GM20000 (cell line): ENCODE measurements at regions not wholly inside any gene's neighbourhood (a gene's known extent, or its start where the extent isn't known, plus 50 kb on each side); places are given as distances from the start of the nearest gene placed in this dataset.

Experiments used
- DNase-seq: peaks from one replicate; pipeline ENCODE4 v3.0.0; 2012; ENCODE audit warnings: low spot score
- TF ChIP-seq, protein P1 (sequence below): IDR thresholded peaks from 2 replicates; pipeline ENCODE4 v1.5.1; 2012; ENCODE audit warnings: mild to moderate bottlenecking, control low read depth; ENCODE audit errors: extremely low read depth, missing control alignments

DNA sequence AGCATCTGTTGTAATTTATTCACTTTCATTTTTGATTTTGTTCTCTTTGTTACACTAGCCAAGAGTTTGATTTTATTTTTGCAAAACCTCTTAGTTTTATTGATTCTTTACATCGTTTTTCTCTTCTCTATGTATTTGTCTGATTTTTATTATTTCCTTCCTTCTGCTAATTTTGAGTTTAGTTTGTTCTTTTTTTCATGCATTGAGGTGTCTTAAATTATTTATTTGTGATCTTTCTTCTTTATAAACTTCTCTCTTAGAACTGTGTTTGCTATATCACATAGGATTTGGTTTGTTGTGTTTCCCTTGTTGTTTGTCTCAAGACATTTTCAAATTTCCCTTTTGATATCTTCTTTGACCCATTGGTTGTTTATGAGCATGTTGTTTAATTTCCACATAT lies 51.7 kb upstream of the NFKBIA start:
- TF ChIP-seq, protein P1, sequence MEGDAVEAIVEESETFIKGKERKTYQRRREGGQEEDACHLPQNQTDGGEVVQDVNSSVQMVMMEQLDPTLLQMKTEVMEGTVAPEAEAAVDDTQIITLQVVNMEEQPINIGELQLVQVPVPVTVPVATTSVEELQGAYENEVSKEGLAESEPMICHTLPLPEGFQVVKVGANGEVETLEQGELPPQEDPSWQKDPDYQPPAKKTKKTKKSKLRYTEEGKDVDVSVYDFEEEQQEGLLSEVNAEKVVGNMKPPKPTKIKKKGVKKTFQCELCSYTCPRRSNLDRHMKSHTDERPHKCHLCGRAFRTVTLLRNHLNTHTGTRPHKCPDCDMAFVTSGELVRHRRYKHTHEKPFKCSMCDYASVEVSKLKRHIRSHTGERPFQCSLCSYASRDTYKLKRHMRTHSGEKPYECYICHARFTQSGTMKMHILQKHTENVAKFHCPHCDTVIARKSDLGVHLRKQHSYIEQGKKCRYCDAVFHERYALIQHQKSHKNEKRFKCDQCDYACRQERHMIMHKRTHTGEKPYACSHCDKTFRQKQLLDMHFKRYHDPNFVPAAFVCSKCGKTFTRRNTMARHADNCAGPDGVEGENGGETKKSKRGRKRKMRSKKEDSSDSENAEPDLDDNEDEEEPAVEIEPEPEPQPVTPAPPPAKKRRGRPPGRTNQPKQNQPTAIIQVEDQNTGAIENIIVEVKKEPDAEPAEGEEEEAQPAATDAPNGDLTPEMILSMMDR = no peak
- no peak for DNase-seq

DNA sequence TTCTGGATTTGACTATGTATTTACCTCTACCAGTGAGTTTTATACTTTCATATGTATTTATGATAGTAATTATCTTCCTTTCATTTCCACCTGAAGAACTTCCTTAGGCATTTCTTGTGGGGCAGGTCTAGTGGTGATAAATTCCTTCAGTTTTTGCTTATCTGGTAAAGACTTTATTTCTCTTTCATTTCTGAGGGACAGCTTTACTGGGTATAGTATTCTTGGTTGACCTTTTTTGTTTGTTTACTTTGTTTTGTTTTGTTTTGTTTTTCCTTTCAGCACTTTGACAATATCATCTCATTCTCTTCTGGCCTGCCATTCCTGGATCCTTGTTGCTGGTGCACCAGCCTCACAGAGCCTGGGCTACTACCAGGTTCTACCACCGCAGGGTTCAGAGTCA lies 53.9 kb upstream of the NFKBIA start:
- TF ChIP-seq, protein P1 = no peak
- no peak for DNase-seq

DNA sequence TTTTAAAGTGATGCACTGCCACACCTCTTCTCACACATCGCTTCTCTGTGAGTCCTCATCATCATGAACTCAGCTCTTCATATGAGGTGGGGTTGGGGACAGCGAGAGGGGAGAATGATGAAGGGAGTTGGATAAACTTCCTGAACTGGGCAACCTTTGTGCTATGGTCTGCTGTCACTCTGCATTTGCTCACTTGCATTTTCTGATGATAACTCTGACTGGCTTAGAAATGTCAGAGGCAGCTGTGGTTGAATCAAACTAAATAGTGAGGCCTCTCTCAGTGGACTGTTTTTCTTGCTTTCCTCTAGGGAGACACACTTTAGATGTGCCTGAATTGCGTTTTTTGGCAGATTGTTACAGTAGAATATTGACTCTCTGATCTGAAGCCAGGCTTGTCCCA lies 55.2 kb upstream of the NFKBIA start:
- TF ChIP-seq, protein P1 = no peak
- DNase-seq = no peak

DNA sequence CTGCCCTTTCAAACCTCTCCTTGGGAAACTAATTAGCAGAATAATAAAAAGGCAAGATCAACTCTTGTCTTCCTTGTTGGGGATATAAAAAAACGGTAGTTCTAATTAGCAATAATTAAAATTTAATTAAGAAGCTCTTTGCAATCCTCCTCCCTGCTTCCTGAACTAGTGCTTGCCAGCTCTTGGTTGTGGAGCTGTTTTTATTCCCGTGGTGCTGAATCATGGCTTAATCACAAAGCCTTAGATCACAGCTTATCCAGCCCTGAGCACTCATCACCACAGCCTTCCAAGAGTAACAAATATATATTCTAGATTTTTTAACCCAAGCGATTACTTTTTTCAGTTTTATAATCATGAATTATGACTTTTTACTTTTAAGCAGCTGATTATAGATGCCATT lies 63.2 kb upstream of the INSM2 start:
- TF ChIP-seq, protein P1 = no peak
- DNase-seq = no peak

DNA sequence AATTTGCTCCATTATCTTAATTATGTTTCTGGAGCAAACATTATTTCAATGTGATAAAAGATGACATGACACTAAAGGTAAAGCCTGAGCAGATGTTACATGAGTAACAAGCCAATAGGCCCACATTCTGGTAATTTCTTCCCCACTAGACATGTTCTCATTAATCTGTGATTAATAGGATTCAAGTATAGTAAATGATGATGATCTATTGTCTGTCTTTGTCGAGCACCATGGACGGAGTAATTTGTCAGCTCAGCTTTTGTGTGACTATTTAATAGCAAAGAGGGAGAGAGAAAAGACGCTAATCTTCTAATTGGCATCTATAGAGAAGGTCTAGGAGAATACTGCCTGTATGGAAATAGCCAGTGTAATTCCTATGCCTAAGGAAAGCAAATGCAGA lies 62.2 kb upstream of the INSM2 start:
- TF ChIP-seq, protein P1 = no peak
- DNase-seq = no peak

DNA sequence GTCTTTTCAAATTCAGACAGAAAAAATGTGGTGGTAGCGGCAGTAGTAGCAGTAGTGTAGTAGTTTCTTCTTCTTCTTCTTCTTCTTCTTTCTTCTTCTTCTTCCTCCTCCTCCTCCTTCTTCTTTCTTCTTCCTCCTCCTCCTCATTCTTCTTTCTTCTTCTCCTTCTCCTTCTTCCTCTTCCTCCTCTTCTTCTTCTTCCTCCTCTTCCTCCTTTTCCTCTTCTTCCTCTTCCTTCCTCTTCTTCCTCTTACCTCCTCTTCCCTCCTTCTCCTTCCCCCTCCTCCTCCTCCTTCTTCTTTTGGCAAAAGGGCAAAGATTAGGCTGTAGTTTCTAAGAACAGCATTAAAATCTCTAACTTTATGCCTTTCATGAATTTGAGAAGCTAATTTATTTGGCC lies 59.6 kb upstream of the INSM2 start:
- DNase-seq = no peak
- TF ChIP-seq, protein P1 = no peak

DNA sequence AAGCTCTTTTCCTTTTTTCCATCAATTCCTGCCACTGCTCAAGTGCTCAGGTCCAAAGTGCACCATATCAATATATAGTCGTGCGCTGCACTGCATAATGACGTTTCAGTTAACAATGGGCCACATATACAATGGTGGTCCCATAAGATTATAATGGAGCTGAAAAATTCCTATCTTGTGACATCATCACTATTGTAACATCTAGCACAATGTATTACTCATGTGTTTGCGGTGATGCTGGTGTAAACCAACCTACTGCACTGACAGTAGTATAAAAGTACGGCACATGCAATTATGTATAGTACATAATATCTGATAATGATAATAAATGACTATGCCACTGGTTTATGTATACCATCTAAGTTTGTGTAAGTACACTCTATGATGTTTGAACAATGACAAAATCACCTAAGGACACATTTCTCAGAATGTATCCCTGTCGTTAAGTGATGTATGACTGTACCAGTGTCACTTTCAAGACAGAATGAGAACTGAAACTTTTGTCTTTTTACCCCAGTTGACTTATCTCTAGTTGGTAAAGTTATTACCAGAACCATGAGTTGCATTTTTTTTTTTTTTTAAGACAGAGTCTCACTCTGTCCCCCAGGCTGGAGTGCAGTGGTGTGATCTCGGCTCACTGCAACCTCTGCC lies 53.7 kb upstream of the INSM2 start:
- peak; percentile 15 for DNase-seq

More for the DNA sequence above, 53.7 kb upstream of the INSM2 start:
- TF ChIP-seq, protein P1 = no peak
